ENCODE measurements at regions not wholly inside any gene's neighbourhood (a gene's known extent, or its start where the extent isn't known, plus 50 kb on each side); places are given as distances from the start of the nearest gene placed in this dataset.
A peak's percentile ranks its signal among the peaks of the same experiment; 100 is the strongest.
"Not testable (repeated sequence)": the region's sequence is repeated elsewhere in the genome, so short reads cannot be mapped to it uniquely, and the experiment has no call there.

DNA sequence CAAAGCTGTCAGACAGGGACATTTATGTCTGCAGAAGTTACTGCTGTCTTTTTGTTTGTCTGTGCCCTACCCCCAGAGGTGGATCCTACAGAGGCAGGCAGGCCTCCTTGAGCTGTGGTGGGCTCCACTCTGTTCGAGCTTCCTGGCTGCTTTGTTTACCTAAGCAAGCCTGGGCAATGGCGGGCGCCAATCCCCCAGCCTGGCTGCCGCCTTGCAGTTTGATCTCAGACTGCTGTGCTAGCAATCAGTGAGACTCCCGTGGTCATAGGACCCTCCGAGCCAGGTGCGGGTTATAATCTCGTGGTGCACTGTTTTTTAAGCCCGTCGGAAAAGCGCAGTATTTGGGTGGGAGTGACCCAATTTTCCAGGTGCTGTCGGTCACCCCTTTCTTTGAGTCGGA is 580.9 kb downstream of the FLRT2 start:
- not testable (repeated sequence) for DNase-seq (ENCODE audit: extremely low spot score); H3K4me3 ChIP-seq (ENCODE audit: low read depth, low read length); H3K4me1 ChIP-seq (ENCODE audit: insufficient read depth); H3K36me3 ChIP-seq (ENCODE audit: insufficient read depth); H3K27ac ChIP-seq (ENCODE audit: low read depth)
- 84% methylated on average over 13 of the region's 13 CpGs for WGBS

DNA sequence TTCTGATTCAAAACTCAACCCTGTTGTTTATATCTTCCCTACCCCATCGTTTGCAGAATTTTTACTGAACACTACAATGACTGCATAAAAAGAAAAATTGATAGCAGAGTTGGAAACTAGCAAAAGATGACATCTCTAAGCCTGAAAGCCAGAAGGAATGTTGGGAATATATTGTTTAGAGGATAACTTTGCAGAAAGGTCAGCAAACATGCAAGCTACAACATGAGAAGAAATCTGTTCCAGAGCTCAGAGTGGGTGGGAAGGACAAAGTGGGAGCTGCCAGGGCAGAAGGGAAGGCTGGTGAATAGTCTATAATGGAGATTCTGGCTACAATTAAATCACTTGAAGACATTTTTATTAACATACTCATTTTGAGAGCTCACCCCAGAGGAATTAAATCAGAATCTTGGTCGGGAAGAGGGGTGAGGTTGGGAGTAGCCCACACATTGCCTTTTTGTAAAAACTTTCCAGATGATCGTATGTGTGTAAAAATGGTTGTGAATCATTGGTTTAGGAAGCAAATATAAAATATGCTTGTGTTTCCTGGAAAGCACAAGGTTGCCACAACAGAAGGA is 574.8 kb downstream of the FLRT2 start:
- DNase-seq (ENCODE audit: extremely low spot score) = peak; percentile 58
- Histone ChIP-seq H3K36me3 (ENCODE audit: insufficient read depth) (no peaks in the 10 kb centered on the region), H3K4me1 (ENCODE audit: insufficient read depth) (no peaks in the 10 kb centered on the region), H3K4me3 (ENCODE audit: low read depth, low read length) (no peak overlapping the region), H3K27ac (ENCODE audit: low read depth) (no peak overlapping the region)
- WGBS = 29% methylated on average over 3 of the region's 3 CpGs

DNA sequence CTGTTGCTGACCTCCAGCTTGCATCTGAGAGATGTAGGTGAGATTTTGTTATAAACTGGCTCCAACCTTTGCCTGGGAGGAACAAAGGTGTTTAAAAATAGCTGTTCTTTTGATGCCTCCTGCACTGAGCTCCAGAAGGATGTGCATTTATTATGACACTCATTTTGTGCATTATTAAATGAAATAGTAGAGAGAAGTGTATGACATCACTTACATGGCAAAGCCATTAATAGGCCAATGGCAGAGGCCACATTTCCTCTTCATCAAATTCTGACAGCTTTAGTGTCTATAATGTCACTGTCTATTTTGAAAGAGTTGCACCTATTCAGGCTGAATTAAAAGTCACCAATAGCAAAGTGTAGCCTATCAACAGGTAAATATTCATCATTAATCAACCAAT is 564.6 kb downstream of the FLRT2 start:
- Histone ChIP-seq H3K36me3 (ENCODE audit: insufficient read depth) (no peaks in the 10 kb centered on the region), H3K27ac (ENCODE audit: low read depth) (no peak overlapping the region), H3K4me3 (ENCODE audit: low read depth, low read length) (no peak overlapping the region), H3K4me1 (ENCODE audit: insufficient read depth) (no peaks in the 10 kb centered on the region)
- DNase-seq (ENCODE audit: extremely low spot score) = no peak

DNA sequence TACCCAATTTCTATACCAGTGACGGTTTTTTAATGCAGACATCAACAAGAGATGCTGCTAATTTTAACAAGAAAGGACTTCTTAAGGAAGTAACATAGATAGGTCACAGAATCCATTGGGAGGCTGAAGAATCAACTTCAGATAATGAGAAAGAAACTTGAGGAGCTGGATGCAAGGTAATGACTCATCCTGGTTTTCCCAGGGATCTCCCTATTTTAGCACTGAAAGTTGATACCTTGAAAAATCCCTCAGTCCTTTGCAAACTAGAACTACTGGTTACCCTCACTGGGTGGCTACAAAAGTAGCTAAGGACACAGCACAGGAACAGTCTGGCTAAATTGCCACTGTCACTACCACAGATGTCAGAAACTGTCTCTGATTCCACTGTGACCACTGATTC is 561.9 kb downstream of the FLRT2 start:
- H3K36me3 ChIP-seq (ENCODE audit: insufficient read depth) = no peaks in the 10 kb centered on the region
- no peak for DNase-seq (ENCODE audit: extremely low spot score)
- no peak overlapping the region for H3K4me3 ChIP-seq (ENCODE audit: low read depth, low read length)
- H3K27ac ChIP-seq (ENCODE audit: low read depth) = no peak overlapping the region
- WGBS = 90% methylated on average over 1 of the region's 1 CpG
- H3K4me1 ChIP-seq (ENCODE audit: insufficient read depth) = no peaks in the 10 kb centered on the region

- Histone ChIP-seq H3K36me3 (ENCODE audit: insufficient read depth) (no peaks in the 10 kb centered on the region), H3K27ac (ENCODE audit: low read depth) (no peak overlapping the region), H3K4me1 (ENCODE audit: insufficient read depth) (no peaks in the 10 kb centered on the region), H3K4me3 (ENCODE audit: low read depth, low read length) (no peak overlapping the region)
- no peak for DNase-seq (ENCODE audit: extremely low spot score)
- 77% methylated on average over 1 of the region's 1 CpG for WGBS
Observed at GRCh38 chr14:86088156-86088555, 558.2 kb downstream of the FLRT2 start.

GRCh38 chr14:86087377-86087776 is 557.4 kb downstream of the FLRT2 start:
- no peak overlapping the region for H3K4me3 ChIP-seq (ENCODE audit: low read depth, low read length)
- no peak overlapping the region for H3K27ac ChIP-seq (ENCODE audit: low read depth)
- H3K36me3 ChIP-seq (ENCODE audit: insufficient read depth) = no peaks in the 10 kb centered on the region
- H3K4me1 ChIP-seq (ENCODE audit: insufficient read depth) = no peaks in the 10 kb centered on the region
- WGBS = 36% methylated on average over 2 of the region's 2 CpGs
- no peak for DNase-seq (ENCODE audit: extremely low spot score)

- no peak for DNase-seq (ENCODE audit: extremely low spot score)
- no peak overlapping the region for H3K4me3 ChIP-seq (ENCODE audit: low read depth, low read length)
- no peak overlapping the region for H3K27ac ChIP-seq (ENCODE audit: low read depth)
- no peaks in the 10 kb centered on the region for H3K4me1 ChIP-seq (ENCODE audit: insufficient read depth)
- no peaks in the 10 kb centered on the region for H3K36me3 ChIP-seq (ENCODE audit: insufficient read depth)
- WGBS = 59% methylated on average over 1 of the region's 1 CpG
Observed at GRCh38 chr14:86086962-86087361, 557.0 kb downstream of the FLRT2 start.

GRCh38 chr14:86084097-86084496 is 554.2 kb downstream of the FLRT2 start:
- no peak for DNase-seq (ENCODE audit: extremely low spot score)
- H3K4me3 ChIP-seq (ENCODE audit: low read depth, low read length) = no peak overlapping the region
- no peaks in the 10 kb centered on the region for H3K36me3 ChIP-seq (ENCODE audit: insufficient read depth)
- H3K27ac ChIP-seq (ENCODE audit: low read depth) = no peak overlapping the region
- WGBS = 80% methylated on average over 1 of the region's 1 CpG
- H3K4me1 ChIP-seq (ENCODE audit: insufficient read depth) = no peaks in the 10 kb centered on the region

DNA sequence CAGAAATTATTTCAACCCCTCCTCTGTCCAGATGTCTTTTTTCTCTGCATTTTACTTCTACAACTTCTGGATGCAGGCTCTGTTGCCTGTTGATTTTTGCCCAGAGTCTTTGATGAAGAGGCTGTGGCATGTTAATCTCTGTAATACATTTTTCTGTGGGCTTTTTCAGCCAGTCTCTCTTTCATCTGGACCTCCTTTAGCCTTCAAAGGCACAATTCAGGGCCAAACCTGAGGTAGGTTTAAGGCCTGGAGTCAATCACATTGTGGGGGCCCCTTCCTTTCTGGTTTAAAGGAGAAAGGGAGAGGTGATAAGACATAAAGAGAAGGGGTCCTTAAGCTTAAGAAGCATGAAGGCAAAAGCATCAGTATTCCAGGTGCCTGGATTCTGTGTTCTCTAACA is 553.7 kb downstream of the FLRT2 start:
- no peak overlapping the region for H3K27ac ChIP-seq (ENCODE audit: low read depth)
- no peak overlapping the region for H3K4me3 ChIP-seq (ENCODE audit: low read depth, low read length)
- DNase-seq (ENCODE audit: extremely low spot score) = no peak
- no peaks in the 10 kb centered on the region for H3K4me1 ChIP-seq (ENCODE audit: insufficient read depth)
- H3K36me3 ChIP-seq (ENCODE audit: insufficient read depth) = no peaks in the 10 kb centered on the region

DNA sequence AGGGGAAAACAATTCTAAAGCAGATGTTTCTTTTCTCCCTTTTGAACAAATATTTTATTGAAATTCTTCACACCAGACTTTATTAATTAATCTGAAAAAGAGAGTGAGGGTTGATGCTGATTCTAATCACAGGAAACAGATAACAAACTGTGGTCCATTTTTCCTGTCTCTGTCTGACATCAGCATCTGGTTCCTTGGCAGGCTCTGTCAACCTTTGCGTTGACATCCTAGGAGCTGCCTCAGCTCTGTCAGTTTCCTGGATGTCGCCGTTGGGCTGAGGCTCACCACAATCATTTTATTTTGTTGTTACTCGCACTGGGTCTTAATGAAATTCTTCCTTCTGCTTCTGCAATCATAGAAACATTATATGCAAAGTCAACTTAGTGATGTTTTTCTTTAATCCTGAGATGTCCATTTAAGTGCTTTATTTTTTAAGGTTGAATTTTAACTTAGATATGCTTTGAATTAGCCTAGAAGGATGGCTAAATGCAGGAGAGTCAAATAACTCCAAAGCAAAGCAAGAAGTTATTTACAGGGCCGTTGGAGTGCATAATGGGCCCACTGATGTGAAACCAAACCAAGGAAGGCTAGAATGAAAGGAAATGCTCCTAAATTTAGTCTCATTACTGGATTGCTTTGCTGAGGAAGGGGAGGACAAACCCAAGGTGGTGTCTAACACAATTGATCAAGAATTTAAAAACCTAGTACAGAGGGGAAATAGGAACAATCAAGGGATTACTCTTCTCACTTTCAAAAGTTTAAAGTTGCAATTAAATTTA is 542.4 kb downstream of the FLRT2 start:
- Histone ChIP-seq H3K4me1 (ENCODE audit: insufficient read depth) (no peaks in the 10 kb centered on the region), H3K4me3 (ENCODE audit: low read depth, low read length) (no peak overlapping the region), H3K36me3 (ENCODE audit: insufficient read depth) (no peaks in the 10 kb centered on the region), H3K27ac (ENCODE audit: low read depth) (no peak overlapping the region)
- DNase-seq (ENCODE audit: extremely low spot score) = no peak
- 21% methylated on average over 5 of the region's 5 CpGs for WGBS

DNA sequence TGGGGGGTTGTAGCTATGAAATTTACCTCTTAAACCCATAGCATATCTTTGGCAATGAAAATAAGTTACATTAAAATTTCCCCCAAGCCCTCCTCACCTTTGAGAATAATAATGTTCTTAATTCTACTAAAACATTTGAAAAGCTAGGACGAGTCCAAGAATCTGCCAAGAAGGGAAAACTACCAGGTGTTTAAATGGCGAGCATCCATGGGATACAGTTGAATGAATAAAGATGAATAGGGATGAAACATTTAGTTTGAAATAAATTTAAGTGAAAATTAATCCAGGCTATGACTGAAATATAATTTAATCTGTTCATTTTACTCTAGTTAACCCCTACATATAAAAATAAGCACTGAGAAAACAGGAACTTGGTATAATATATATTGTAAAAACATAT is 536.7 kb downstream of the FLRT2 start:
- 64% methylated on average over 2 of the region's 2 CpGs for WGBS
- peak; percentile 33 for DNase-seq (ENCODE audit: extremely low spot score)
- Histone ChIP-seq H3K27ac (ENCODE audit: low read depth) (no peak overlapping the region), H3K4me3 (ENCODE audit: low read depth, low read length) (no peak overlapping the region), H3K36me3 (ENCODE audit: insufficient read depth) (no peaks in the 10 kb centered on the region), H3K4me1 (ENCODE audit: insufficient read depth) (no peaks in the 10 kb centered on the region)

- Histone ChIP-seq H3K27ac (ENCODE audit: low read depth) (no peak overlapping the region), H3K36me3 (ENCODE audit: insufficient read depth) (no peaks in the 10 kb centered on the region), H3K4me3 (ENCODE audit: low read depth, low read length) (no peak overlapping the region), H3K4me1 (ENCODE audit: insufficient read depth) (no peaks in the 10 kb centered on the region)
- no peak for DNase-seq (ENCODE audit: extremely low spot score)
- WGBS = 85% methylated on average over 3 of the region's 3 CpGs
Observed at GRCh38 chr14:86065407-86065806, 535.5 kb downstream of the FLRT2 start.

DNA sequence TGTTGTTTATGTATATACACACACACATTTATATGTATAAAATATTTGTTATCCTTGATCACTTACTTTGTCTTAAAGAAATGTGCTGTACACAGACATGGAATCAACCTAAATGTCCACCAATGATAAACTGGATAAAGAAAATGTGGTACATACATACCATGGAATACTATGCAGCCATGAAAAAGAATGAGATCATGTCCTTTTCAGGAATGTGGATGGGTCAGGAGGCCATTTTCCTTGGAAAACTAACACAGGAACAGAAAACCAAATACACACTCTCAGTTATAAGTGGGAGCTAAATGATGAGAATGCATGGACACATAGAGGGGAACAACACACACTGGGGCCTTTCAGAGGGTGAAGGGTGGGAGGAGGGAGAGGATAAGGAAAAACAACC is 534.7 kb downstream of the FLRT2 start:
- not testable (repeated sequence) for DNase-seq (ENCODE audit: extremely low spot score); H3K4me3 ChIP-seq (ENCODE audit: low read depth, low read length); H3K27ac ChIP-seq (ENCODE audit: low read depth); H3K36me3 ChIP-seq (ENCODE audit: insufficient read depth); H3K4me1 ChIP-seq (ENCODE audit: insufficient read depth)

DNA sequence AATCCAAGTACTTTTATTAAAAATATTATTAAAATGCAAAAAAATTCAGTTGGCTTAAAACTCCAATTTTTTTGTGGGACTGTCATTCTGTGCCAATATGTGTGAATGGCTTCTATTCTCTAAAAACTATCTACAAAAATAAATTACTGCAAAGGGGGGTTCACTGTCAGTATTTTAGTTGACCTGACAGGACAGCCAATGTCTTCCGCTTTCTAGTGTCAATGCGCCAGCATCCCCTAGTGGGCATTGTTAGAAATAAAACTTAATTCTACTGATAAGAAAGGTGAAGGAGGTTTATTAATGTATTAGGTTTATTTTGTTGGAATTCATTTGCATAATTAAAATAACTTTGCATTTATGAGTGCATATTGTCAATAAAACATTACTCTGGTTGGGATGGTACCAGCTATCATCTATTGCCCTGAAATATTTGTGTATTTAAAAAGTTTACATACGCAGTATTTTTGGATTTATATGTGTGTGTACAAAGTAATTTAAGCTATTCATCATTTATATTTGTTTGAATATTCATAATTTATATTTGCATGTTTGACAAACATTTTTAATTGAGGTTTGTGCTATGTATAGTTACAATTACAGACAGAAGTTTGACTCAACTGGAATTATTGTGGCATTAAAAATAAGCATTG is 527.2 kb downstream of the FLRT2 start:
- DNase-seq (ENCODE audit: extremely low spot score) = no peak
- no peaks in the 10 kb centered on the region for H3K36me3 ChIP-seq (ENCODE audit: insufficient read depth)
- whole genome bisulfite sequencing = 53% methylated on average over 3 of the region's 3 CpGs

More for the DNA sequence above, 527.2 kb downstream of the FLRT2 start:
- Histone ChIP-seq H3K4me1 (ENCODE audit: insufficient read depth) (no peaks in the 10 kb centered on the region), H3K4me3 (ENCODE audit: low read depth, low read length) (no peak overlapping the region), H3K27ac (ENCODE audit: low read depth) (no peak overlapping the region)

Measured in urinary bladder (tissue), 3 donors.